CD4-positive, alpha-beta T cell treated with Interleukin-4 for 1 hour (primary cell): ENCODE measurements at regions not wholly inside any gene's neighbourhood (a gene's known extent, or its start where the extent isn't known, plus 50 kb on each side); places are given as distances from the start of the nearest gene placed in this dataset.
"Not testable (repeated sequence)": the region's sequence is repeated elsewhere in the genome, so short reads cannot be mapped to it uniquely, and the experiment has no call there.

Experiments used
- DNase-seq, 2 donors: peaks; one replicate each; pipeline ENCODE4 v3.0.0-alpha.2; 2020 to 2022

GRCh38 chr11:16528639-16529038 lies 172.3 kb upstream of the SOX6 start:
- DNase-seq: no peak

- DNase-seq: no peak
Observed at GRCh38 chr11:16527525-16528246, 171.3 kb upstream of the SOX6 start.

- no peak for DNase-seq
Observed at GRCh38 chr11:16526947-16527346, 170.6 kb upstream of the SOX6 start.

- DNase-seq: not testable (repeated sequence)
Observed at GRCh38 chr11:16520713-16521112, 164.4 kb upstream of the SOX6 start.

- DNase-seq: no peak
Observed at GRCh38 chr11:16512899-16513241, 156.5 kb upstream of the SOX6 start.

GRCh38 chr11:16512198-16512898 lies 156.0 kb upstream of the SOX6 start:
- no peak for DNase-seq

GRCh38 chr11:16511116-16512114 lies 155.1 kb upstream of the SOX6 start:
- DNase-seq: no peak

GRCh38 chr11:16505481-16505880 lies 149.1 kb upstream of the SOX6 start:
- no peak for DNase-seq

- not testable (repeated sequence) for DNase-seq
Observed at GRCh38 chr11:16503891-16504290, 147.5 kb upstream of the SOX6 start.

GRCh38 chr11:16494918-16495691 lies 138.8 kb upstream of the SOX6 start:
- DNase-seq: no peak

- DNase-seq: no peak
Observed at GRCh38 chr11:16484434-16484833, 128.1 kb upstream of the SOX6 start.

- DNase-seq: no peak
Observed at GRCh38 chr11:16474659-16475058, 118.3 kb upstream of the SOX6 start.

- no peak for DNase-seq
Observed at GRCh38 chr11:16469968-16470367, 113.6 kb upstream of the SOX6 start.

- DNase-seq: no peak
Observed at GRCh38 chr11:16468735-16469453, 112.5 kb upstream of the SOX6 start.

GRCh38 chr11:16460508-16460907 lies 104.2 kb upstream of the SOX6 start:
- no peak for DNase-seq

- no peak for DNase-seq
Observed at GRCh38 chr11:16456366-16456765, 100.0 kb upstream of the SOX6 start.

GRCh38 chr11:16454289-16454863 lies 98.0 kb upstream of the SOX6 start:
- DNase-seq: no peak

- DNase-seq: no peak
Observed at GRCh38 chr11:16448123-16448717, 91.9 kb upstream of the SOX6 start.

GRCh38 chr11:16441461-16441860 lies 85.1 kb upstream of the SOX6 start:
- no peak for DNase-seq

GRCh38 chr11:16440136-16440535 lies 83.8 kb upstream of the SOX6 start:
- no peak for DNase-seq

GRCh38 chr11:16434036-16434435 lies 77.7 kb upstream of the SOX6 start:
- DNase-seq: no peak
